ENCODE measurements at regions not wholly inside any gene's neighbourhood (a gene's known extent, or its start where the extent isn't known, plus 50 kb on each side); places are given as distances from the start of the nearest gene placed in this dataset.

- SMC1A ChIA-PET (ENCODE audit: uncharacterized antibody, unreplicated experiment): no interaction called here
- FAIRE-seq: no peak
- H3K9me3 ChIP-seq (replicated peaks; ENCODE audit: control insufficient read depth, insufficient read depth, low read length): no peaks in the 10 kb centered on the region; the same call in 2 of the 3 replicates
- no peak overlapping the region for H3K4me3 ChIP-seq
- no peak for DNase-seq (ENCODE audit: low read depth, low spot score)
- H3K79me2 ChIP-seq (ENCODE audit: control insufficient read depth, insufficient read depth, low read length): no peaks in the 10 kb centered on the region
- BruUV-seq (replicated peaks): no TSS peak
- H3K27me3 ChIP-seq (replicated peaks in 1 of 2; ENCODE audit: control insufficient read depth in 2 of 2, insufficient read depth in 2 of 2, low read length in 1 of 2): no peaks in the 10 kb centered on the region
- H3K9ac ChIP-seq (ENCODE audit: control insufficient read depth, insufficient read depth, low read length): no peak overlapping the region
- in situ Hi-C loops (cut with MboI) (no loop called here), intact Hi-C loops (cut with micrococcal nuclease; ENCODE audit: unreplicated experiment) (no loop called here)
- H3K36me3 ChIP-seq (ENCODE audit: control insufficient read depth in 2 of 2, insufficient read depth in 2 of 2, low read length in 1 of 2): no peaks in the 10 kb centered on the region
- no peak for TF ChIP-seq TARDBP (IDR thresholded peaks at IDR 0.05; ENCODE audit: borderline replicate concordance)
- no peak for TF ChIP-seq CHD2 (IDR thresholded peaks at IDR 0.05; ENCODE audit: borderline replicate concordance, low read depth, low read length)
- no peak for TF ChIP-seq BRCA1 (IDR thresholded peaks at IDR 0.05; ENCODE audit: low read depth, low read length)
- no peaks in the 10 kb centered on the region for H3K4me1 ChIP-seq (ENCODE audit: control insufficient read depth, insufficient read depth, low read length)
- CTCF ChIA-PET: no interaction called here
- no peak overlapping the region for H2AFZ ChIP-seq (ENCODE audit: control insufficient read depth, low read depth, low read length)
- RAD21 ChIA-PET (ENCODE audit: unreplicated experiment): no interaction called here
- ATAC-seq: no peak
- H3K27ac ChIP-seq (ENCODE audit: control insufficient read depth, insufficient read depth): no peak overlapping the region
- H3K4me2 ChIP-seq (ENCODE audit: control insufficient read depth, insufficient read depth): no peak overlapping the region
- WGBS (ENCODE audit: insufficient coverage, insufficient replicate concordance, low lambda C conversion rate, missing lambda C conversion rate): 38% methylated on average over 28 of the region's 28 CpGs
- POLR2A ChIA-PET: no interaction called here
- no peaks in the 10 kb centered on the region for H4K20me1 ChIP-seq (ENCODE audit: control insufficient read depth, insufficient read depth)
Observed at GRCh38 chr13:111895896-111896821, 170.8 kb upstream of the SOX1 start.

- DNase-seq (ENCODE audit: low read depth, low spot score) (no peak), ATAC-seq (no peak), FAIRE-seq (no peak)
- H4K20me1 ChIP-seq (ENCODE audit: control insufficient read depth, insufficient read depth): no peaks in the 10 kb centered on the region
- no peak overlapping the region for H3K27ac ChIP-seq (ENCODE audit: control insufficient read depth, insufficient read depth)
- ChIA-PET RAD21 (ENCODE audit: unreplicated experiment) (no interaction called here), CTCF (no interaction called here), SMC1A (ENCODE audit: uncharacterized antibody, unreplicated experiment) (no interaction called here), POLR2A (no interaction called here)
- H3K9ac ChIP-seq (ENCODE audit: control insufficient read depth, insufficient read depth, low read length): no peak overlapping the region
- TF ChIP-seq POLR2A (IDR thresholded peaks at IDR 0.05; ENCODE audit: low read depth, low read length) (no peak), SREBF1 (IDR thresholded peaks at IDR 0.05; ENCODE audit: low read length) (no peak), SRF (IDR thresholded peaks at IDR 0.05; ENCODE audit: low read depth in 2 of 2, low read length in 2 of 2) (no peak), MAX (IDR thresholded peaks at IDR 0.05; ENCODE audit: low read depth, low read length) (no peak), NBN (IDR thresholded peaks at IDR 0.05) (no peak), ZBTB11 (CRISPR knock-in tag; IDR thresholded peaks at IDR 0.05) (no peak), YY1 (IDR thresholded peaks at IDR 0.05; ENCODE audit: low read depth, low read length) (no peak)
- 5% methylated on average over 19 of the region's 19 CpGs for WGBS (ENCODE audit: insufficient coverage, insufficient replicate concordance, low lambda C conversion rate, missing lambda C conversion rate)
- H3K36me3 ChIP-seq (ENCODE audit: control insufficient read depth in 2 of 2, insufficient read depth in 2 of 2, low read length in 1 of 2): no peaks in the 10 kb centered on the region
- H2AFZ ChIP-seq (ENCODE audit: control insufficient read depth, low read depth, low read length): no peak overlapping the region
- BruUV-seq (replicated peaks): no TSS peak
- no peaks in the 10 kb centered on the region; the same call in 2 of the 3 replicates for H3K9me3 ChIP-seq (replicated peaks; ENCODE audit: control insufficient read depth, insufficient read depth, low read length)
- no peak overlapping the region for H3K4me2 ChIP-seq (ENCODE audit: control insufficient read depth, insufficient read depth)
- no peaks in the 10 kb centered on the region for H3K4me1 ChIP-seq (ENCODE audit: control insufficient read depth, insufficient read depth, low read length)
- intact Hi-C loops (cut with micrococcal nuclease; ENCODE audit: unreplicated experiment) (no loop called here), in situ Hi-C loops (cut with MboI) (no loop called here)
- H3K4me3 ChIP-seq: no peak overlapping the region
- H3K79me2 ChIP-seq (ENCODE audit: control insufficient read depth, insufficient read depth, low read length): no peaks in the 10 kb centered on the region
- H3K27me3 ChIP-seq (replicated peaks in 1 of 2; ENCODE audit: control insufficient read depth in 2 of 2, insufficient read depth in 2 of 2, low read length in 1 of 2): no peaks in the 10 kb centered on the region
Observed at GRCh38 chr13:111897178-111897845, 169.6 kb upstream of the SOX1 start.

Data from GM12878 (cell line).